C4-2B (cell line): ENCODE measurements at regions not wholly inside any gene's neighbourhood (a gene's known extent, or its start where the extent isn't known, plus 50 kb on each side); places are given as distances from the start of the nearest gene placed in this dataset.

Experiments used
- CTCF ChIP-seq: fragments of 450-650 bp; conservative IDR thresholded peaks from 2 replicates; pipeline ENCODE4 v1.5.1; 2017; ENCODE audit warnings: mild to moderate bottlenecking
- ZFX ChIP-seq: fragments of 450-650 bp; IDR thresholded peaks from 2 replicates; pipeline ENCODE4 v1.6.1; 2017

DNA sequence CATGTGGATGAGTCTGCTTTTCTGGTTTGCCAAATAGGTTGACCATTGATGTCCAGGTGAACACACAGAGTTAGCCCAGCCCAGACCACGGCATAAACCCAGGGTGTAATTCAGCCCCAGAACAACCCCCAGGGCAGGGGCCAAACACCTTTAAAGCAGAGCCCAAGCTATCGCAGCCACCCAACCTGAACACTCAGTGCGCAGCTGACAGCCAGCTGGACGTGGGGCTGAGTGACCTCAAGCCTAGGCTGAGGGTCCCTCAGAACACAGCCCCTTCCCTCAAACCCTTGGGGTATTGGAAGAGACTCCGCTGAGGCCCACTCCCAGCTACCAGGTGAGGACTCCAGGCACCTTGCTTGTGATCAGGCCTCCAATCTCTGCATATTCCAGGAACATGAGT lies 161.5 kb upstream of the NECTIN1 start:
- TF ChIP-seq CTCF, result no peak
- no peak for TF ChIP-seq ZFX
